ENCODE measurements at regions not wholly inside any gene's neighbourhood (a gene's known extent, or its start where the extent isn't known, plus 50 kb on each side); places are given as distances from the start of the nearest gene placed in this dataset.

GRCh38 chr4:97279391-97279790, 863.9 kb downstream of the STPG2 start:
- DNase-seq (no peak), ATAC-seq (ENCODE audit: low read depth) (no peak)
- peaks cover 0 to 1% (median 0%) of the 10 kb centered on the region in 3 donors for H3K9me3 ChIP-seq (ENCODE audit: control extremely low read depth in 1 of 3, control insufficient read depth in 2 of 3, insufficient read depth in 1 of 3, low read length in 2 of 3)
- Mint-ChIP-seq H3K4me3 (no peak overlapping the region), H3K9me3 (ENCODE audit: insufficient read depth) (peaks cover 5% of the 10 kb centered on the region), H3K27ac (no peak overlapping the region), H3K27me3 (no peaks in the 10 kb centered on the region), H3K4me1 (no peaks in the 10 kb centered on the region)
- H3K4me1 ChIP-seq (ENCODE audit: control insufficient read depth in 2 of 2, insufficient read depth in 2 of 2, low read length in 2 of 2): no peaks in the 10 kb centered on the region
- no peak overlapping the region for H3K4me2 ChIP-seq (replicated peaks; ENCODE audit: low read depth, low read length, poor library complexity, severe bottlenecking)
- H3K9ac ChIP-seq (ENCODE audit: low read length): no peak overlapping the region
- no peak overlapping the region for H2AFZ ChIP-seq (ENCODE audit: insufficient read depth, low read depth, low read length, poor library complexity, severe bottlenecking)
- CTCF ChIA-PET: no interaction called here
- H3K36me3 ChIP-seq (replicated peaks in 1 of 2; ENCODE audit: control extremely low read depth in 1 of 2, control insufficient read depth in 1 of 2, extremely low read depth in 1 of 2, insufficient read depth in 2 of 2, low read length in 1 of 2): no peaks in the 10 kb centered on the region
- POLR2A ChIA-PET: no interaction called here
- H4K20me1 ChIP-seq (ENCODE audit: control insufficient read depth, insufficient read depth, low read length, poor library complexity, severe bottlenecking): no peaks in the 10 kb centered on the region
- no peak overlapping the region for H3K27ac ChIP-seq (ENCODE audit: low read length in 2 of 2)
- no peaks in the 10 kb centered on the region for H3K79me2 ChIP-seq (ENCODE audit: control insufficient read depth, insufficient read depth, low read length)
- no peak overlapping the region for H3K4me3 ChIP-seq (ENCODE audit: control extremely low read depth in 1 of 5, extremely low read depth in 1 of 5, insufficient read depth in 1 of 5, low read depth in 2 of 5, low read length in 4 of 5)
- WGBS (ENCODE audit: insufficient coverage): 64% methylated on average over 2 of the region's 3 CpGs
- intact Hi-C loops (cut with micrococcal nuclease): no loop called here
- TF ChIP-seq CTCF (IDR thresholded peaks at IDR 0.05) (no peak), EZH2 (IDR thresholded peaks at IDR 0.05; ENCODE audit: borderline replicate concordance, insufficient read depth, low read depth, low read length, poor library complexity, severe bottlenecking) (no peak)
- H3K27me3 ChIP-seq (replicated peaks in 1 of 4; ENCODE audit: control extremely low read depth in 1 of 4, control insufficient read depth in 3 of 4, insufficient read depth in 4 of 4, low read length in 3 of 4): no peaks in the 10 kb centered on the region

- H3K9ac ChIP-seq (ENCODE audit: low read length): no peak overlapping the region
- Mint-ChIP-seq H3K4me3 (no peak overlapping the region), H3K9me3 (ENCODE audit: insufficient read depth) (peaks cover 10% of the 10 kb centered on the region), H3K4me1 (no peaks in the 10 kb centered on the region), H3K27me3 (no peaks in the 10 kb centered on the region), H3K27ac (no peak overlapping the region)
- TF ChIP-seq CTCF (IDR thresholded peaks at IDR 0.05) (no peak), EZH2 (IDR thresholded peaks at IDR 0.05; ENCODE audit: borderline replicate concordance, insufficient read depth, low read depth, low read length, poor library complexity, severe bottlenecking) (no peak)
- H3K4me3 ChIP-seq (ENCODE audit: control extremely low read depth in 1 of 5, extremely low read depth in 1 of 5, insufficient read depth in 1 of 5, low read depth in 2 of 5, low read length in 4 of 5): no peak overlapping the region
- H3K27ac ChIP-seq (ENCODE audit: low read length in 2 of 2): no peak overlapping the region
- peaks cover 0 to 6% (median 5%) of the 10 kb centered on the region in 3 donors for H3K9me3 ChIP-seq (ENCODE audit: control extremely low read depth in 1 of 3, control insufficient read depth in 2 of 3, insufficient read depth in 1 of 3, low read length in 2 of 3)
- no peaks in the 10 kb centered on the region for H3K27me3 ChIP-seq (replicated peaks in 1 of 4; ENCODE audit: control extremely low read depth in 1 of 4, control insufficient read depth in 3 of 4, insufficient read depth in 4 of 4, low read length in 3 of 4)
- no peak overlapping the region for H3K4me2 ChIP-seq (replicated peaks; ENCODE audit: low read depth, low read length, poor library complexity, severe bottlenecking)
- H3K4me1 ChIP-seq (ENCODE audit: control insufficient read depth in 2 of 2, insufficient read depth in 2 of 2, low read length in 2 of 2): no peaks in the 10 kb centered on the region
- CTCF ChIA-PET: no interaction called here
- no peak for DNase-seq
- 24% methylated on average over 1 of the region's 2 CpGs for WGBS (ENCODE audit: insufficient coverage)
- H2AFZ ChIP-seq (ENCODE audit: insufficient read depth, low read depth, low read length, poor library complexity, severe bottlenecking): no peak overlapping the region
- ATAC-seq (ENCODE audit: low read depth): no peak
- no peaks in the 10 kb centered on the region for H3K79me2 ChIP-seq (ENCODE audit: control insufficient read depth, insufficient read depth, low read length)
- H4K20me1 ChIP-seq (ENCODE audit: control insufficient read depth, insufficient read depth, low read length, poor library complexity, severe bottlenecking): no peaks in the 10 kb centered on the region
- intact Hi-C loops (cut with micrococcal nuclease): no loop called here
- POLR2A ChIA-PET: no interaction called here
- H3K36me3 ChIP-seq (replicated peaks in 1 of 2; ENCODE audit: control extremely low read depth in 1 of 2, control insufficient read depth in 1 of 2, extremely low read depth in 1 of 2, insufficient read depth in 2 of 2, low read length in 1 of 2): no peaks in the 10 kb centered on the region
These were observed 842.7 kb downstream of the STPG2 start for GRCh38 chr4:97300561-97300960.
